KBM-7 (cell line): ENCODE measurements at regions not wholly inside any gene's neighbourhood (a gene's known extent, or its start where the extent isn't known, plus 50 kb on each side); places are given as distances from the start of the nearest gene placed in this dataset.
"Not testable (repeated sequence)": the region's sequence is repeated elsewhere in the genome, so short reads cannot be mapped to it uniquely, and the experiment has no call there.

Source experiments
- DNase-seq: peaks from one replicate; pipeline ENCODE4 v3.0.0-alpha.2; 2015
- in situ Hi-C: fragments of 300-500 bp; cut with MboI; formaldehyde crosslinking; loops from 2 replicates; pipeline ENCODE4 v1.14.3; 2020; ENCODE audit warnings: low sequenced_read_pairs, low pct_unique_long_range_greater_than_20kb, mixed read lengths

DNA sequence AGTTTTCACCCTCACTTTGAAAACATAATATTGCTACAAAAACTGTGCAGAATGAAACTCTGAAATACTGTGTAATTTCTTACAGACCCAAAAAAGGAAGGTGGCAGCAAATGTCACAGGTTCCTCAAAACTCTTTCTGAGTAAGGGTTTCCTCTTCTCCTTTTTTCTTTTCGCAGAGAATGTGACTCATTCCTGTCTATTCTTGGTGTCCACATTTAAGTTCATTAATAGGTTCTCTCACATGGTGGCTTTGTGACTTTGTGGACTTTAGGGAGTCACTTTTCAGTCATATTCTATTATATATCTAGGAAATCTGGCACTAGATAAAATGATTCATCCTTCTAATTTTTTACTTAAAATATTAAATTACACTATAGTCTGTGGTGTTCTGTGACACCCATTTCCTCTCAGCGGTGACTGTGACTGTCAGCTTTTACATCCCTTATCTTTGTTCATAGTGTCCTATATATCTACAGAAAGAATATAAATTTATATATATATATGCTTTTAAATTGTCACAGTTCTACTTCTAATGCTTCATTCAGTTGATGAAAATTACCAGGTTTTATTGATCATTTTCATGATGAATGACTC is 126.8 kb upstream of the HCRTR2 start:
- DNase-seq: peak; percentile 76
- in situ Hi-C loops: no loop called here

GRCh38 chr6:55049866-55050265 is 124.4 kb upstream of the HCRTR2 start:
- in situ Hi-C loops: no loop called here
- DNase-seq: no peak

DNA sequence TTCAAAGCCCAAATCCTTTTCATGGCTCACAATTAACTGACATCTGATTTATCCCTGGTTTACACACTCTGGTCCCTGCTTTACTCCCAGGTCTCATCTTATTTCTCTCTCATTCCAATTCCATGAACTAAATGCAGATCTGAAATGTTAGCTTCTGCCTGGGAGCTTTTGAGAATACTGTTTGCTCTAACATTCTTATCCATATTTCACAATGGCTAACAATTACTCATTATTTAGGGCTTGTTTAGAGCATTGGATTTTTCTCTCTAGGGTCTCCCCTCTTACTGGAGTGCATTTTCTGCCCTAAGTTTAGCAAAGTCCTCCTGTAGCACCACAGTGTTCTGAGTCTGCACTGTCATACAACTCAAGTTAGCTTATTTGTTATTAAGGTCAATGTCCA is 121.5 kb upstream of the HCRTR2 start:
- in situ Hi-C loops: no loop called here
- no peak for DNase-seq

DNA sequence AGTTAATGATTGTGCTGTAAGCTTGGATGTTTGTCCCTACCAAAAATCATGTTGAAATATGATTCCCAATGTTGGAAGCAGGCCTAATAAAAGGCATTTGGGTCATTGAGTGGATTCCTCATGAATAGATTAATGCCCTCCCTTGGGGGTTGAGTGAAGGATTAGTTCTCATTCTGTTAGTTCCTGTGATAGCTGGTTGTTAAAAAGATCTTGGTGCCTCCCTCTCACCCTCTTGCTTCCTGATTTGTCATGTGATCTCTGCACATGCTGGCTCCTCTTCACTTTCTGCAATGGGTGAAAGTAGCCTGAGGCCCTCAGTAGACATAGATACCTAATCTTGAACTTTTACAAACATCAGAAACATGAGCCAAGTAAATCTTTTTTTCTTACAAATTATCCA is 115.6 kb upstream of the HCRTR2 start:
- DNase-seq: no peak
- in situ Hi-C loops: no loop called here

DNA sequence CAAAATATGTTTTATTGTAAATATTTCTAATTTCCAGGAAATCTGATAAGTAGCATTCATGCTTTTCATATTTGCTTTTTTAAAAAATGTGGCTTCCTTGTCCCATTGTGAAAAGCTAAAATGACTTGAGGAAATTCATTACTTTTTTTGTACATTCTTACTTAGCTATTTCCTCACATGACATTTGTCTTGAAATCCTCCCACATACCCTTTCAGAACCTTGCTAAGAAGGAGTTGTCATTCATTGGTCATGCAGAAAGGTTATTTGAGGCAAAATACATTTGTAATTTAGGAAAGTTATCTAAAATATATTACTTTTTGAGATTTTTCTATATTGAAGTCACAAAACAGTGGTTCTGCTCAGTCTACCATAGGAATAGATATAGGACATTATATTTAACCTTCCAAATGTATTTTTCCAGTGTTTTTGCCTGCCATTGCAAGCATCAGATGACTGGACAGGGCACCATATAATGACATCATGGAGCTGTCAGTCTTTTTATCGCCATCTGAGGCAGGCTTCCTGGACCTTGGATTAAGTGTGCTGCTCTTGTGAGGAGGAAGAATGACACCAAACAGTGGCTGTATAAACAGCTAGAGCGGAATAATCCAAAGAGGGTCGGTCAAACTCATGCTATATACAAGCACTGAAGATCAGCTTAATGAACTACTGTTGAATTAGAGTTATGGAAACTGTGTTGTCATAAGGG is 109.4 kb upstream of the HCRTR2 start:
- DNase-seq: no peak
- in situ Hi-C loops: no loop called here

GRCh38 chr6:55069132-55069781 is 105.1 kb upstream of the HCRTR2 start:
- DNase-seq: peak; percentile 69
- in situ Hi-C loops: no loop called here

- in situ Hi-C loops: no loop called here
- DNase-seq: no peak
These were observed 92.3 kb upstream of the HCRTR2 start for GRCh38 chr6:55082021-55082420.

DNA sequence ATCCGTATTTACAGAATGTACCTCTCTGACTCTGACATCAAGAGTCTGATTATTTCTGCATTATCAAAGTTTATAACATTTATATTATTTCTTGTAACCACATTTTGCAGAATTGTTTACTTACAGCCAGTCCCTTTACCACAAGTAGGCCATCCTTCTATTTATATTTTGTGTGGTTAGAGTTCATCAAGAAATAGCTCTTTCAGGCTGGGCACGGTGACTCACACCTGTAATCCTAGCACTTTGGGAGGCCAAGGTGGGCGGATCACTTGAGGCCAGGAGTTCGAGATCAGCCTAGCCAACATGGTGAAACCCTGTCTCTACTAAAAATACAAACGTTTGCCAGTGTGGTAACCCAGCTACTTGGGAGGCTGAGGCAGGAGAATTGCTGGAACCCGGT is 86.3 kb upstream of the HCRTR2 start:
- DNase-seq, in situ Hi-C loops: not testable (repeated sequence)

DNA sequence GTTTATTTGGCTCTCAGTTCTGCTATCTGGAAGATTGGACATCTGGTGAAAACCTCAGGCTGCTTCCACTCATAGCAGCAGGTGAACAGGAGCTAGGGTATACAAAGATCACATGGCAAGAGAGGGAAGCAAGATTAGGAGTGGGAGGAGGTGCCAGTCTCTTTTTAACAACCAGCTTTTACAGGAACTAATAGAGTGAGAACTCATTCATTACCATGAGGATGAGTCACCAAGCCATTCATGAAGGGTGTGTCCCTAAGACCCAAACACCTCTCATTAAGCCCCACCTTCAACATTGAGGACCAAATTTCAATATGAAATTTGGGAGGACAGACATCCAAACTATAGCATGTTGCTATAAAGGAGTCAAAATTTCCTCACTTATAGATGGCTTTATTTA is 85.4 kb upstream of the HCRTR2 start:
- in situ Hi-C loops: no loop called here
- no peak for DNase-seq

DNA sequence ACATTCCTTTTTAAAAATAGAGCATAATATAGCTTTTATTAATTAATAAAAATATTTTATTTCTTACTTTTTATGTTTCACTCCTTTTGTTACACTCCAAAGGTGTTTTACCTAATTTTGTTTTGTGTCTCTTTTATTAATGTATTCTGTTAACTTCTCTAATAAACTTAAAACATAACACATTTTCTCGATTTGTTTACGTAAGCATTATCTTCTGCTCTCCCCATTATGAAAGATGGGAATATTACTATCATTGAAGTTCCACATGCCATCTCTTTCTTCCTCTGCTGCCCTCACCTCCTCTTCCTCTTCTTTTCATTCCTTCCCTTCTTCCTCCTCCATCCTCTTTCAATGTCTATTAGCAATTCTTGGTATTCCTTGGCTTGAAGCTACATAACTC is 85.0 kb upstream of the HCRTR2 start:
- in situ Hi-C loops: no loop called here
- DNase-seq: no peak

DNA sequence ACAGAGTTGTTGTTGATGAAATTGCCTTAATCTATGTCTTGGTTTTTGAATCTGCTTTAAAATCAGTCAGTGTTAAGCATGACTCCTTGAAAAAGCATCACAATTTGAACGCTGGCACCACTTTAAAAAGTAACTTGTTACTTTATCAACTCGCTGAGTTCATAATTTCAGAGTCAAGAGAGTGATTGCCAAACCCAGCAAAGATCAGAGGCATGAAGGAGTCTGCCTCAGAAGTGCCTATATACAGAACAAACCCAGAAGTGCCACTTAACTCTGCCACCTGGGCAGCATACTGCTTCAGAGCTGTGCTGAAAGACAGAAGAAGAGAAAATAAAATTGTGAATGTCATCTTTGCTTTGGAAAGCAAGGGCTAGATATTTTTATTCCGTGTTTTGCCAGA is 73.6 kb upstream of the HCRTR2 start:
- in situ Hi-C loops: no loop called here
- DNase-seq: no peak

- in situ Hi-C loops: no loop called here
- no peak for DNase-seq
These were observed 73.2 kb upstream of the HCRTR2 start for GRCh38 chr6:55101157-55101556.

DNA sequence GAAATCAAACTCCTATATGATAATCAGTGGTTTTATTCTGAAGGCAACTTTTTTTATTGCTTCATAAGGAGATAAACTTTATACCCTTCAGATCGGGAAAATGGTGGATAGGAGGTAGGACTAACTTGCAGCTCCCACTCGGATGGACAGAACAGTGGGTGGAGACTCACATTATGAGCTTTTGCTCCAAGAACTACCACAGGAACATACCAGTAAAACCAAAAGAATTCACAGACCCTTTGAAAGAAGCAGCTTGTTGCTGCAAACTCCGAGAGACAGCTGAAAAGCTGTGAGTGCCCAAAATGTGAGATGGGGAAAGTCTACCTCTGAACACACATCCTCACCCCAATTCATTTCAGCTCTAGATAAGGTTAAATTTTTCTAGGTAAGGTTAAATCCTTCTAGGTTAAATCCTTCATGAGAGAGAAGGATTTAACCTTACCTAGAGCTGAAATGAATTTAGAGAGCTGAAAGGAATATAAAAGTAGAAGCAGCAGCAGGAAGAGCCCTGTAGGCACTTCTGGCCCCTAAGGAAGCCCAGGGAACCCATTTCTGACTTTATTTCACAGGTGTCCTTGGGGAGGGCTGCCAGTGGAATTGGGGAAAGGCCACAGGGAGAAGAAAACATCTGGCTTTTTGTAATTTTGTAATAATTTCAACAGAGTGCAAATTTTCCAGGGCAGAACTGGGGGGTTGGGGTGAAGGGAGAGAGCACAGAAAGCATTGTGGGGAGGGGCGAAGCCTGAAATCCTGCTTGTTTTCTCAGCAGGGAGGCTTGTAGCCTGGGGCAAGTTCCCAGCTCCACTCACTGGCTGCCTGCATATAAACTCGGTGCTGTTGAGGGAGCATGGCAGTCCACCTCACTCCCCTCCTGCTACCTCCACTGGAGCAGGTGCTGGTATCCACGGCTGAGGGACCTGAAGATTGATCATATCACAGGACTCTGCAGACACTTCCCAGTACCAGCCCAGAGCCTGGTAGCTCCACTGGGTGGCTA is 65.9 kb upstream of the HCRTR2 start:
- in situ Hi-C loops: no loop called here
- DNase-seq: no peak

GRCh38 chr6:55117267-55117666 is 57.0 kb upstream of the HCRTR2 start:
- in situ Hi-C loops: no loop called here
- no peak for DNase-seq

DNA sequence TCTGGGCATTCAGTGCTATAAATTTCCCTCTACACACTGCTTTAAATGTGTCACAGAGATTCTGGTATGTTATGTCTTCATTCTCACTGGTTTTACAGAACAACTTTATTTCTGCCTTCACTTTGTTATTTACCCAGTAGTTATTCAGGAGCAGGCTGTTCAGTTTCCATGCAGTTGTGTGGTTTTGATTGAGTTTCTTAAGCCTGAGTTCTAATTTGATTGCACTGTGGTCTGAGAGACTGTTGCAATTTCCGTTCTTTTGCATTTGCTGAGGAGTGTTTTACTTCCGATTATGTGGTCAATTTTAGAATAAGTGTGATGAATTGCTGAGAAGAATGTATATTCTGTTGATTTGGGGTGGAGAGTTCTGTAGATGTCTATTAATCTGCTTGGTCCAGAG is 50.1 kb upstream of the HCRTR2 start:
- in situ Hi-C loops: not testable (repeated sequence)

More for the DNA sequence above, 50.1 kb upstream of the HCRTR2 start:
- peak; percentile 77 for DNase-seq
